GM06990 (cell line): ENCODE measurements at regions not wholly inside any gene's neighbourhood (a gene's known extent, or its start where the extent isn't known, plus 50 kb on each side); places are given as distances from the start of the nearest gene placed in this dataset.

Experiments used
- DNase-seq: peaks from one replicate; pipeline ENCODE4 v3.0.0-alpha.2; 2011; ENCODE audit not compliant: insufficient read length; ENCODE audit errors: extremely low read depth
- H3K27me3 ChIP-seq: replicated peaks from 2 replicates; pipeline ENCODE4 v1.6.0; 2011; ENCODE audit warnings: low read length; ENCODE audit not compliant: control insufficient read depth, insufficient read depth
- H3K36me3 ChIP-seq: 2 replicates; pipeline ENCODE4 v1.5.1; 2011; ENCODE audit warnings: low read length; ENCODE audit not compliant: control insufficient read depth, insufficient read depth
- H3K4me3 ChIP-seq: replicated peaks from 2 replicates; pipeline ENCODE4 v1.5.1; 2011; ENCODE audit warnings: low read depth, mild to moderate bottlenecking, control low read depth, low read length
- TF ChIP-seq, protein P1 (sequence below): IDR thresholded peaks from 2 replicates; pipeline ENCODE4 v1.5.1; 2011; ENCODE audit warnings: low read length, control low read depth, mild to moderate bottlenecking, inconsistent platforms; ENCODE audit not compliant: insufficient read depth, poor library complexity, severe bottlenecking

DNA sequence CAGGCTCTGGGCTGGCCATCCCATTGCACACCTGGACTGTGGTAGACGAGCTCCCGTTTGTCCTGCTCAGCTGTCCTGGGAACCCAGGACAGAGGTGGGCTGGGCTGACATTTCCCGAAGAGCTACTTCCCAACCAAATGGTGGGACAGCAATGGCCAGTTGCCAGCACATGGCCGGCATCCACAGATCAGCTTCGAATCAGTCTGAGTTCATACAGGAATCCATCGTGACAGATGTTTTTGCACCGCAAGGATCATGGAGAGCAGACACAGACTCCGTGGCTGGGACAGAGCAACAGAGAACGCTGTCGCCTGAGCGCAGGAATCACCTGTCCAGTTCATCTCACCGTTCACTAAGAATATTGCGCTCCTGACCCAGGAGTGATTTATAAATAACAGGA lies 198.5 kb downstream of the TTLL2 start:
- no peak for DNase-seq
- no peaks in the 10 kb centered on the region for H3K36me3 ChIP-seq
- no peak overlapping the region for H3K4me3 ChIP-seq
- no peaks in the 10 kb centered on the region for H3K27me3 ChIP-seq
- TF ChIP-seq, protein P1, sequence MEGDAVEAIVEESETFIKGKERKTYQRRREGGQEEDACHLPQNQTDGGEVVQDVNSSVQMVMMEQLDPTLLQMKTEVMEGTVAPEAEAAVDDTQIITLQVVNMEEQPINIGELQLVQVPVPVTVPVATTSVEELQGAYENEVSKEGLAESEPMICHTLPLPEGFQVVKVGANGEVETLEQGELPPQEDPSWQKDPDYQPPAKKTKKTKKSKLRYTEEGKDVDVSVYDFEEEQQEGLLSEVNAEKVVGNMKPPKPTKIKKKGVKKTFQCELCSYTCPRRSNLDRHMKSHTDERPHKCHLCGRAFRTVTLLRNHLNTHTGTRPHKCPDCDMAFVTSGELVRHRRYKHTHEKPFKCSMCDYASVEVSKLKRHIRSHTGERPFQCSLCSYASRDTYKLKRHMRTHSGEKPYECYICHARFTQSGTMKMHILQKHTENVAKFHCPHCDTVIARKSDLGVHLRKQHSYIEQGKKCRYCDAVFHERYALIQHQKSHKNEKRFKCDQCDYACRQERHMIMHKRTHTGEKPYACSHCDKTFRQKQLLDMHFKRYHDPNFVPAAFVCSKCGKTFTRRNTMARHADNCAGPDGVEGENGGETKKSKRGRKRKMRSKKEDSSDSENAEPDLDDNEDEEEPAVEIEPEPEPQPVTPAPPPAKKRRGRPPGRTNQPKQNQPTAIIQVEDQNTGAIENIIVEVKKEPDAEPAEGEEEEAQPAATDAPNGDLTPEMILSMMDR: no peak

DNA sequence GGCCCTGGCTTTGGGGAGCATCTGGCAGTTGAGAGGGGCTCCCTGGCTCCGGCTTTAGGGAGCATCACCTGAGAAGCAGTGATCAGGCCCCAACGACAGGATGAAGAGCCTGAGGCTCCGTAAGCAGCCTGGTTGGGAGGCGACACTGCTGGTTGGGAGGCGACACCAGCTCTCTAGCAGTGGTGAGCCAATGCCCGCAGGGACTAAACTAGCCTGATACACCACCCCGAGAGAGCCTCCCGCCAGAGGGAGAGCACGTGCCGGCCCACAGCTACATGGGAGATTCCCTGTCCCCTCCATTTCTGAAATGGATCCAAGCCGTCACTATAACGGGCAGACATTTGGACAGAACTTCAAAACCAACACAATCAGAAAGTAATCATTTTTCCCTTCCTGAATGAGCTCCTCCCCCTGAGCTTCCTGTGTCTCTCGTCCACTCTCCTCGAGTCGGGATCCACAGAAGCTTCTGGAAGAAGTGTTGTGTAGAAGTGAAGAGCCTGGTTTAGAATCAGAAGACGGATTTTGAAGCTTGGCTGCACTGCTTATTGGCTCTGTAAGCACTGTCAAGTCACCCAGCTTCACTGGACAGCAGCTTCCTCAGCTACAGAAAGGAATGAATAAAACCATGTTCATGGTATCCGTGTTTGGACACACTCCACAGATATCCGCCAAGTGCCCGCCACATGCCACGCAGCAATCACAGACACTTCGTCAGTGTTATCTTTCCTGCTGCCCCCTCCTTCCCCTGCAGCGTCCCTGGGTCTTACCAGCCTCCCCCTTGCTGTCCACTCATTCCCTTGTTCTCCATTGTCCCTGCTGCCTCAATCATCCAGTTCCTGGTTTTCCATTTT lies 199.6 kb downstream of the TTLL2 start:
- Histone ChIP-seq H3K27me3 (no peaks in the 10 kb centered on the region), H3K4me3 (no peak overlapping the region), H3K36me3 (no peaks in the 10 kb centered on the region)
- DNase-seq: no peak
- TF ChIP-seq, protein P1: no peak

DNA sequence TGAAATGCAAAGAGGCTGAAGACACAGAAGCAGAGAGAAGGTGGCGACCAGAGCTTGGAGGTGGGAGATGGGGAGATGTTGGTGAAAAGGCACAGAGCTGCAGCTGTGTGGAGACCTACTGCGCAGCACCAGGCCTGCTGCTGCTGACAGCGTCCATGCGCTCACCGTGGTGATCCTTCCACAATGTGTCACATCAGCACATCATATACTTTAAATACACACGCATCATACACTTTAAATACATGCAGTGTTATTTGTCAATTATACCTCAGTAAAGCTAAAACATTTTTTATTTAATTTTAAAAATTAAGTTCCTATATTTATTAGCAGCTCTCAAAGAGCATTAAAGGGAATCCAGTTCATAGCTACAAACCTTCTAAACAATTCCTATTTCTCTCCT lies 200.9 kb downstream of the TTLL2 start:
- Histone ChIP-seq H3K36me3 (no peaks in the 10 kb centered on the region), H3K27me3 (no peaks in the 10 kb centered on the region), H3K4me3 (no peak overlapping the region)
- TF ChIP-seq, protein P1: no peak
- DNase-seq: no peak

DNA sequence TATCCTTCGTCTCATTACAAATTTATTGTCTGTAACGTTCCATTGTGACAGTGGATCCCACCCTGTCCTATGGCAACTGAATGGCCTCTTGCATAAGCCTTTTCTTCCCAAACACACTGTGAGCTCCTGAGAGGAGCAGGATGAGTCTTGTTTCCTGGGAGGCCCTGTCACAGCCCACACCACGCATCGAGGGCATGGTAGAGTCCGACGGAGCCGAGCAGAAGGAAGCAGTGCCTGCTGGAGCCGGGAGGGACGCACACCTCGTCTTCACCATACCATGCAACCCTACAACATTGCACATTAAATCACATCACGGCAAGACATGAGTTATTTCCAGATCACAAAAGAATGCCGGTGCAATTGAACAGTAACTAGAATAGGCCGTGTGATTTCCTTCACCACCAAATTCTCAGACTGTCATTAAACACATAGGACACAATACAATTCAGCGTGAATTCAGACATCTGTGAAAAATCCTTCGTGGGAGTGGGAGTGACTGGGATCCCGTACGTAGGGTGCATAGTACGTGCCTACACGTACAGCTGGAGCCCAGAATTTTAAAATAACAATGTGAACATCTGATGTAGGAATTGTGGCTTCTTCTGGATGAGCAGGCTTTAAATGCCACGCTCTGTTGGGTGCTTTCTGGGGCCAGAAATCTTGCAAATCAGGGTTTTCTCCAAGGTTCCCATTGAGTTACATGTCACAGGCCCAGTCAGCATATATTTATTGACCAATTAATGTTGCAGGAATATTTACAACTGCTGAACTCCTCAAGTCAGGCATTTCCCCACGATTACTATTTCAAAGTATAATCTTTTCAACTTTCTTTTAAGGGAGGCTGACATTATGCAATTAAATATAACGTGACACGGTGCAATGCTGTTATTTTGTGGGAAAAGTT lies 201.8 kb downstream of the TTLL2 start:
- Histone ChIP-seq H3K36me3 (no peaks in the 10 kb centered on the region), H3K27me3 (no peaks in the 10 kb centered on the region), H3K4me3 (no peak overlapping the region)
- TF ChIP-seq, protein P1: no peak
- no peak for DNase-seq

DNA sequence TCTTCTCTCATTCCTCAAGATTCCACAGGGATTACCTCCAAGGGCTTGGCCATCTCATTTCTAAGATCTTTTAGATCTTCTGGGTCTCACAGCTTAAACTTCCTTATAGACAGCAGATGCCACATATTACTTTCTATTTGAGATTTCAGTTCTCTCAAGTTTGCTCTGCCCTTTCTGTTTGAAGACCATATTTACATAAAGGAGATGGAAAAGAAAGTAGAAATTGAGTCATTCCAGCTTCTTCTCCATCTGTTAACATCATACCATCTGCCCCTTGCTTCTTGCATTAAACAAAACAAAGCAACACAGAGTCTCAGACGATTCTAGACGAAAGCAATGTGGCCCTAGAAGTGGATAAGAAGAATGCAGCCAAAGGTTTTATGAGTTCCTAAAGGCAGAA lies 203.4 kb downstream of the TTLL2 start:
- DNase-seq: no peak
- TF ChIP-seq, protein P1: no peak
- no peaks in the 10 kb centered on the region for H3K36me3 ChIP-seq
- no peak overlapping the region for H3K4me3 ChIP-seq
- H3K27me3 ChIP-seq: no peaks in the 10 kb centered on the region
